DND-41 (cell line): ENCODE measurements at regions not wholly inside any gene's neighbourhood (a gene's known extent, or its start where the extent isn't known, plus 50 kb on each side); places are given as distances from the start of the nearest gene placed in this dataset.

Experiments
- ATAC-seq: fragments of 200-7000 bp; cut with Tn5 transposase; 3 replicates; pipeline ENCODE4 v1.9.1; 2021; ENCODE audit warnings: low read depth; ENCODE audit not compliant: insufficient read depth
- DNase-seq: peaks from one replicate; pipeline ENCODE4 v3.0.0-alpha.2; 2020
- H2AFZ ChIP-seq: 2 replicates; pipeline ENCODE4 v1.6.0; 2012; ENCODE audit warnings: low read depth, low read length
- H3K27ac ChIP-seq: 2 replicates; pipeline ENCODE4 v1.5.1; 2012; ENCODE audit warnings: low read length, inconsistent platforms
- H3K27me3 ChIP-seq: fragments of 200-600 bp; sonication (generic); 2 replicates; pipeline ENCODE4 v1.6.0; 2012; ENCODE audit warnings: low read length, mild to moderate bottlenecking, inconsistent platforms; ENCODE audit not compliant: insufficient read depth, poor library complexity
- H3K36me3 ChIP-seq: 2 replicates; pipeline ENCODE4 v1.5.1; 2012; ENCODE audit warnings: low read length, inconsistent platforms; ENCODE audit not compliant: insufficient read depth
- H3K4me1 ChIP-seq: 2 replicates; pipeline ENCODE4 v1.5.1; 2012; ENCODE audit warnings: mild to moderate bottlenecking, low read length; ENCODE audit not compliant: insufficient read depth
- H3K4me2 ChIP-seq: 2 replicates; pipeline ENCODE4 v1.6.0; 2012; ENCODE audit warnings: mild to moderate bottlenecking, moderate library complexity, low read length, inconsistent platforms; ENCODE audit not compliant: insufficient read depth
- H3K4me3 ChIP-seq, 2 experiments: fragments of 200-600 bp in 1 of 2; shearing (Covaris generic) in 1 of 2; 2 replicates each; pipeline ENCODE4 v1.5.1; 2012 to 2016; ENCODE audit warnings: inconsistent platforms in 2 of 2, low read length in 2 of 2, mild to moderate bottlenecking in 2 of 2, low read depth in 1 of 2, moderate library complexity in 1 of 2
- H3K79me2 ChIP-seq: 2 replicates; pipeline ENCODE4 v1.6.0; 2012; ENCODE audit warnings: low read length, inconsistent platforms; ENCODE audit not compliant: insufficient read depth
- H3K9ac ChIP-seq: 2 replicates; pipeline ENCODE4 v1.6.0; 2012; ENCODE audit warnings: low read depth, mild to moderate bottlenecking, inconsistent platforms, low read length, moderate library complexity
- H3K9me3 ChIP-seq: 2 replicates; pipeline ENCODE4 v1.5.1; 2012; ENCODE audit warnings: low read length, moderate library complexity, mild to moderate bottlenecking, inconsistent platforms; ENCODE audit not compliant: insufficient read depth, severe bottlenecking
- H4K20me1 ChIP-seq: 2 replicates; pipeline ENCODE4 v1.6.0; 2012; ENCODE audit warnings: low read length; ENCODE audit not compliant: insufficient read depth
- EZH2 ChIP-seq: IDR thresholded peaks from 3 replicates; pipeline ENCODE4 v1.6.1; 2012; ENCODE audit warnings: borderline replicate concordance, low read depth, mild to moderate bottlenecking, moderate library complexity, low read length, inconsistent platforms; ENCODE audit not compliant: severe bottlenecking
- TF ChIP-seq, protein P1 (sequence below): IDR thresholded peaks from 2 replicates; pipeline ENCODE4 v1.5.1; 2012; ENCODE audit warnings: borderline replicate concordance, low read length, moderate library complexity, mild to moderate bottlenecking; ENCODE audit not compliant: poor library complexity, severe bottlenecking; ENCODE audit errors: extremely low read depth

DNA sequence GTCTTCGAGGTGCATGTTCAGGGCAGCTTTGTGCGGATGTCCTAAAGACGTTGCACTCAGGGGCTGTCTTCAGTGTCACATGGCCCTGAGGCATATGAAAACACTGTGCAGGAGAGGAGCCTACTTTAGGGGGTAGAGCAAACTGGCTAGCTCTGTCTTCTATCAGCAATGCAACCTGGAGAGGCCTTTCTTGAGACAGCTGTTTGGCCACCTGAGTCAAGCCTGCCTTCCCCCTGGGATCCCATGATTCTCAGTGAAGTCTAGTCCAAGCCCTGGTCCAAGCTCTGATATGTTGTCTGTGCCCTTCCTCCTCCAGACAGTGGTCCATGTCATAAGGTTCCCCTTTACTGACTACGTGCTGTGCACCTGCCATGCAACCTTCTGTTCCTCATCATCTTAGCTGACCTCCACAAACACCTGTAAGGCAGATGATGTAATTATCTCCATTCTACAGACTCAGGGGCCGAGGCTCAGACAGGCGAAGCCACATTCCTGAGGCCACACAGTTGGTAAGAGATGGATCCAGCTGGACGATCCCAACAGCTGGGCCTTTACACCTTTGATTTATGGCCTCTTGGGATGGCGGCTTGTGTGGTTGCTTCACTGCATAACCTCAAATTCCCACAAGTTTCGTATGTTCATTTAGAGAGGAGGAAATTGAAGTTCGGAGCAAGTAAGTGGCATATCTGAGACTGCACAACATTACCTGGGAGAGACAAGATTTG lies 109.9 kb downstream of the COPS8 start:
- Histone ChIP-seq H3K27ac (no peak overlapping the region), H3K4me2 (no peak overlapping the region), H3K4me1 (no peaks in the 10 kb centered on the region), H3K79me2 (no peaks in the 10 kb centered on the region), H3K27me3 (no peaks in the 10 kb centered on the region), H3K4me3 (no peak overlapping the region), H4K20me1 (no peaks in the 10 kb centered on the region; the same call in 1 of the 2 replicates), H3K9me3 (peaks cover 6% of the 10 kb centered on the region), H3K9ac (no peak overlapping the region), H3K36me3 (no peaks in the 10 kb centered on the region), H2AFZ (no peak overlapping the region)
- no peak for DNase-seq
- no peak for TF ChIP-seq EZH2
- TF ChIP-seq, protein P1, sequence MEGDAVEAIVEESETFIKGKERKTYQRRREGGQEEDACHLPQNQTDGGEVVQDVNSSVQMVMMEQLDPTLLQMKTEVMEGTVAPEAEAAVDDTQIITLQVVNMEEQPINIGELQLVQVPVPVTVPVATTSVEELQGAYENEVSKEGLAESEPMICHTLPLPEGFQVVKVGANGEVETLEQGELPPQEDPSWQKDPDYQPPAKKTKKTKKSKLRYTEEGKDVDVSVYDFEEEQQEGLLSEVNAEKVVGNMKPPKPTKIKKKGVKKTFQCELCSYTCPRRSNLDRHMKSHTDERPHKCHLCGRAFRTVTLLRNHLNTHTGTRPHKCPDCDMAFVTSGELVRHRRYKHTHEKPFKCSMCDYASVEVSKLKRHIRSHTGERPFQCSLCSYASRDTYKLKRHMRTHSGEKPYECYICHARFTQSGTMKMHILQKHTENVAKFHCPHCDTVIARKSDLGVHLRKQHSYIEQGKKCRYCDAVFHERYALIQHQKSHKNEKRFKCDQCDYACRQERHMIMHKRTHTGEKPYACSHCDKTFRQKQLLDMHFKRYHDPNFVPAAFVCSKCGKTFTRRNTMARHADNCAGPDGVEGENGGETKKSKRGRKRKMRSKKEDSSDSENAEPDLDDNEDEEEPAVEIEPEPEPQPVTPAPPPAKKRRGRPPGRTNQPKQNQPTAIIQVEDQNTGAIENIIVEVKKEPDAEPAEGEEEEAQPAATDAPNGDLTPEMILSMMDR: no peak
- no peak for ATAC-seq

DNA sequence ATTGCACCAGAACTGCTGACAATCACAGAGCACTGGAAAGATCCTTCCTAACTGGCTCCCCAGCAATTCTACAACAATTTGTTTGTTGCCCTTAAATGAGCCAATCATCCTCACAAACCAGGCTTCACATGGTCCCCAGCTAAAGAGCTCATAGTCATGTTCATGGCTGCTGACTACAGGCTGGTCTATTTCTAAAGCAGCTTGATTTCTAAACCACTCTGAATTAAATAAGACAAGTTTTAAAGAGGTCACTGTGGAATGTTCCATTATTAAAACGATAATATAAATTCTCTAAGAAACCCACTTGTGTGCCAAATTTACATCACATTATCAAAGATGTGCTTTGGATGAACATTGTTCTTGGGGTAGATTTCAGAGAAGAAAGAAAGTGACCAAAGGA lies 110.7 kb downstream of the COPS8 start:
- Histone ChIP-seq H3K4me2 (no peak overlapping the region), H3K36me3 (no peaks in the 10 kb centered on the region), H3K9me3 (peaks cover 7% of the 10 kb centered on the region), H4K20me1 (no peaks in the 10 kb centered on the region; the same call in 1 of the 2 replicates), H3K79me2 (no peaks in the 10 kb centered on the region), H3K27ac (no peak overlapping the region), H3K27me3 (no peaks in the 10 kb centered on the region), H3K4me3 (no peak overlapping the region), H2AFZ (no peak overlapping the region), H3K9ac (no peak overlapping the region), H3K4me1 (no peaks in the 10 kb centered on the region)
- ATAC-seq (no peak), DNase-seq (no peak)
- TF ChIP-seq, protein P1: no peak
- TF ChIP-seq EZH2: no peak

GRCh38 chr2:237196866-237197618 lies 111.4 kb downstream of the COPS8 start:
- Histone ChIP-seq H3K4me2 (no peak overlapping the region), H4K20me1 (no peaks in the 10 kb centered on the region; the same call in 1 of the 2 replicates), H3K9ac (no peak overlapping the region), H3K36me3 (no peaks in the 10 kb centered on the region), H3K4me3 (no peak overlapping the region), H3K27ac (no peak overlapping the region), H2AFZ (no peak overlapping the region), H3K27me3 (no peaks in the 10 kb centered on the region), H3K9me3 (peaks cover 7% of the 10 kb centered on the region), H3K79me2 (no peaks in the 10 kb centered on the region), H3K4me1 (no peaks in the 10 kb centered on the region)
- ATAC-seq (no peak), DNase-seq (no peak)
- TF ChIP-seq EZH2: no peak
- TF ChIP-seq, protein P1: no peak
